ENCODE measurements at regions not wholly inside any gene's neighbourhood (a gene's known extent, or its start where the extent isn't known, plus 50 kb on each side); places are given as distances from the start of the nearest gene placed in this dataset.
"Not testable (repeated sequence)": the region's sequence is repeated elsewhere in the genome, so short reads cannot be mapped to it uniquely, and the experiment has no call there.

GRCh38 chr1:120524416-120524815 lies 109.6 kb downstream of the NBPF8 start:
- H3K27ac ChIP-seq = not testable (repeated sequence)

GRCh38 chr1:120525386-120525785 lies 110.6 kb downstream of the NBPF8 start:
- H3K27me3 ChIP-seq; intact Hi-C loops (cut with DNase I; ENCODE audit: low total_unique reads); H3K4me1 ChIP-seq; H3K9me3 ChIP-seq; H3K4me3 ChIP-seq; H3K36me3 ChIP-seq; DNase-seq; H3K27ac ChIP-seq: not testable (repeated sequence)
- 69 to 92% (median 74%) methylated on average over 2 to 3 of the region's 3 CpGs for WGBS, 5 donors

More at GRCh38 chr1:120524416-120524815, 109.6 kb downstream of the NBPF8 start:
- 91 to 100% (median 99%) methylated on average over 2 to 3 of the region's 7 CpGs; no CpG with 5 or more reads in 1 of the 5 donors for WGBS, 5 donors
- H3K36me3 ChIP-seq; H3K9me3 ChIP-seq; H3K27me3 ChIP-seq; H3K4me3 ChIP-seq; DNase-seq; intact Hi-C loops (cut with DNase I; ENCODE audit: low total_unique reads); H3K4me1 ChIP-seq: not testable (repeated sequence)

GRCh38 chr1:120529475-120530089 lies 114.7 kb downstream of the NBPF8 start:
- H3K9me3 ChIP-seq; DNase-seq; intact Hi-C loops (cut with DNase I; ENCODE audit: low total_unique reads); H3K36me3 ChIP-seq; H3K27ac ChIP-seq; H3K4me1 ChIP-seq; H3K27me3 ChIP-seq; H3K4me3 ChIP-seq: not testable (repeated sequence)
- 87 to 94% (median 91%) methylated on average over 4 to 5 of the region's 5 CpGs for WGBS, 5 donors

GRCh38 chr1:120531455-120531854 lies 116.6 kb downstream of the NBPF8 start:
- intact Hi-C loops (cut with DNase I; ENCODE audit: low total_unique reads); DNase-seq; H3K4me3 ChIP-seq; H3K27me3 ChIP-seq; H3K9me3 ChIP-seq; H3K27ac ChIP-seq; H3K4me1 ChIP-seq: not testable (repeated sequence)
- 80 to 100% (median 86%) methylated on average over 1 to 2 of the region's 3 CpGs for WGBS, 5 donors
- peaks cover 0 to 12% (median 6%) of the 10 kb centered on the region in 4 donors for H3K36me3 ChIP-seq

- WGBS, 5 donors = 31 to 77% (median 56%) methylated on average over 1 to 2 of the region's 2 CpGs
- intact Hi-C loops (cut with DNase I; ENCODE audit: low total_unique reads); H3K27me3 ChIP-seq; H3K9me3 ChIP-seq; H3K27ac ChIP-seq; H3K4me1 ChIP-seq; DNase-seq; H3K4me3 ChIP-seq: not testable (repeated sequence)
- H3K36me3 ChIP-seq = peaks cover 0 to 12% (median 8%) of the 10 kb centered on the region in 4 donors
Observed at GRCh38 chr1:120534361-120535047, 119.7 kb downstream of the NBPF8 start.

- H3K9me3 ChIP-seq; H3K36me3 ChIP-seq; H3K4me3 ChIP-seq; H3K27ac ChIP-seq; intact Hi-C loops (cut with DNase I; ENCODE audit: low total_unique reads); H3K4me1 ChIP-seq; DNase-seq; H3K27me3 ChIP-seq: not testable (repeated sequence)
- WGBS, 5 donors = 69 to 89% (median 82%) methylated on average over 1 of the region's 1 CpG
Observed at GRCh38 chr1:120535052-120535451, 120.2 kb downstream of the NBPF8 start.

- H3K4me3 ChIP-seq; H3K27ac ChIP-seq; H3K9me3 ChIP-seq; H3K4me1 ChIP-seq; H3K27me3 ChIP-seq; DNase-seq; intact Hi-C loops (cut with DNase I; ENCODE audit: low total_unique reads): not testable (repeated sequence)
- WGBS, 5 donors = 87 to 100% (median 90%) methylated on average over 1 of the region's 5 CpGs
- peaks cover 2 to 14% (median 10%) of the 10 kb centered on the region in 4 donors for H3K36me3 ChIP-seq
Observed at GRCh38 chr1:120541394-120541793, 126.6 kb downstream of the NBPF8 start.

- peaks cover 2 to 19% (median 11%) of the 10 kb centered on the region in 4 donors for H3K36me3 ChIP-seq
- H3K27me3 ChIP-seq; H3K9me3 ChIP-seq; H3K4me3 ChIP-seq; H3K4me1 ChIP-seq; DNase-seq; intact Hi-C loops (cut with DNase I; ENCODE audit: low total_unique reads); H3K27ac ChIP-seq: not testable (repeated sequence)
- WGBS, 5 donors = no CpG with 5 or more reads among the region's 2 CpGs
Observed at GRCh38 chr1:120542365-120542764, 127.5 kb downstream of the NBPF8 start.

GRCh38 chr1:120542940-120543339 lies 128.1 kb downstream of the NBPF8 start:
- H3K36me3 ChIP-seq = peaks cover 2 to 22% (median 16%) of the 10 kb centered on the region in 4 donors
- intact Hi-C loops (cut with DNase I; ENCODE audit: low total_unique reads); DNase-seq; H3K4me3 ChIP-seq; H3K4me1 ChIP-seq; H3K27me3 ChIP-seq; H3K27ac ChIP-seq; H3K9me3 ChIP-seq: not testable (repeated sequence)
- 100% methylated on average over 1 of the region's 2 CpGs; no CpG with 5 or more reads in 4 of the 5 donors for WGBS, 5 donors

Data from stomach (tissue), 8 donors.